ENCODE measurements at regions not wholly inside any gene's neighbourhood (a gene's known extent, or its start where the extent isn't known, plus 50 kb on each side); places are given as distances from the start of the nearest gene placed in this dataset.
"Not testable (repeated sequence)": the region's sequence is repeated elsewhere in the genome, so short reads cannot be mapped to it uniquely, and the experiment has no call there.

- no peak for DNase-seq
Measured at GRCh38 chr2:375270-375955, 87.5 kb upstream of the ALKAL2 start.

GRCh38 chr2:368386-368785 lies 80.5 kb upstream of the ALKAL2 start:
- DNase-seq, result no peak

- no peak for DNase-seq
Measured at GRCh38 chr2:367246-367645, 79.4 kb upstream of the ALKAL2 start.

- no peak for DNase-seq
Measured at GRCh38 chr2:366706-367105, 78.8 kb upstream of the ALKAL2 start.

GRCh38 chr2:365367-366275 lies 77.7 kb upstream of the ALKAL2 start:
- DNase-seq, result no peak

GRCh38 chr2:363824-364470 lies 76.1 kb upstream of the ALKAL2 start:
- no peak for DNase-seq

- DNase-seq, result no peak
Measured at GRCh38 chr2:362924-363323, 75.0 kb upstream of the ALKAL2 start.

GRCh38 chr2:360124-360523 lies 72.2 kb upstream of the ALKAL2 start:
- DNase-seq, result no peak

GRCh38 chr2:359047-359446 lies 71.2 kb upstream of the ALKAL2 start:
- DNase-seq, result no peak

- no peak for DNase-seq
Measured at GRCh38 chr2:357811-358210, 69.9 kb upstream of the ALKAL2 start.

GRCh38 chr2:356304-356703 lies 68.4 kb upstream of the ALKAL2 start:
- DNase-seq, result not testable (repeated sequence)

GRCh38 chr2:355773-356172 lies 67.9 kb upstream of the ALKAL2 start:
- no peak for DNase-seq

- DNase-seq, result no peak
Measured at GRCh38 chr2:352696-353095, 64.8 kb upstream of the ALKAL2 start.

GRCh38 chr2:349390-349789 lies 61.5 kb upstream of the ALKAL2 start:
- DNase-seq, result no peak

- DNase-seq, result no peak
Measured at GRCh38 chr2:348361-348916, 60.5 kb upstream of the ALKAL2 start.

GRCh38 chr2:344811-345210 lies 56.9 kb upstream of the ALKAL2 start:
- no peak for DNase-seq

- no peak for DNase-seq
Measured at GRCh38 chr2:343355-343754, 55.5 kb upstream of the ALKAL2 start.

- no peak for DNase-seq
Measured at GRCh38 chr2:341912-342311, 54.0 kb upstream of the ALKAL2 start.

GRCh38 chr2:341017-341542 lies 53.2 kb upstream of the ALKAL2 start:
- no peak for DNase-seq
